ENCODE measurements at regions not wholly inside any gene's neighbourhood (a gene's known extent, or its start where the extent isn't known, plus 50 kb on each side); places are given as distances from the start of the nearest gene placed in this dataset.

DNA sequence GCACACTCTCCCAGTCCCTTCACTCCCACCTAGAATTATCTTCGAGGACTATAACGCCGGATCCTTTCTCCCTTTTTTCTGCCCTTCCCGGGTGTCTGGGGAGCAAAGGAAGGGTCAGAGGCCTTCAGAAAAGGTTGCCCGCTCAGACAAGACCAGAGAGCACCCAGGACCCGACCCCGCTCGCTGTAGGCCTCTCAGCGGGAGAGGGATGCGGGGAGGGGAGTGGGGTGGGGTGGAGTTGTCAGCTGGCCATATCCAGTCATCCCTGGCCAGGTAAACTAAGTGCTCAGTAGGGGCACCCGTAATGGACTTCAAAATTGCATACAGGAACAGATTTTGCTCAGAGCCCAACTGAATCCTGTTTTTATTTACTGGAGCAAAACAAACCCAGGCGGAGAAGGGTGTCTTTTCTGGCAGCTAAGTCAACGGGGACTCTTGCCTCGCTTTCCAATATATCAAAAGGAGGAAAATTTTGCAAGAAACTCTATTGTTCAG lies 65.0 kb downstream of the NOL4 start:
- no peak for DNase-seq

DNA sequence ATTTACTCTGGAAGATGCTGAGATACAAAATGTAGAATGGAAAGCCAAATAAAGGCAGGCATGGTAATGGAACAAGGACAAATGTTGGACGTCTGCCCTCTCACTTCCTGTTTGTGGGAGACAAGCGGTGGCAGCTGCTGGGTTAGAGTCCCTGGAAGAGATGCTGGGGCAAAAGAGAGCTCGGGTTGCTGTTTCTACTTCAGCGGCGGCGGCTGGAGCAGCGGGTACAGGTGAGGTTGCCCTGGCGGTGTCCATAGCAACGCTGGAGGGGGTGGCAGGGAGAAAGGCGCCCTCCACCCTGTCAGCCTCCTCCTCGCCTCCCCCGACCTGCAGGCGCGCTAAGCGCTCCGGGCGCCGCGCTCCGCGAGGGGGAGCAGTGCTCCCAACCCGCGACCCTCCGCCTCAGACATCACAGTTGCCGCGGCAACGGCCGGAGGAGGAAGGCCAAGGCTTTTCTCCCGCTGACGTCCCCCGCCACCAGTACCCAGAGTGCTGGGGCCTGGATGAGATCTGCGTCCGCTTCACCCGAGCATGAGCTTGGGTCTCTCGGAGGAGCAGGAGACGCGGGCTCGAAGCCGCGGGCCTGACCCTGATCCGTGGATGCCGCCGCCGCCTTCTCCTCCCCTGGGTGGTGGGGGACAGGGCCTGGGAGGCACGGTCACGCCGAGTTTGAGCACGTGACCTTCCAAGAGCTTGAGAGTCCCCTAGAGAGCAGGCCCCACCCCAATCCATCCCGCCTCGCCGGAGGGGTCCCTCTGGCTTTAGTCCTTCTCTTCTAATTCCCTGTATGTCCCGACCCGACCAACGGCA lies 65.6 kb downstream of the NOL4 start:
- DNase-seq, result peak; percentile 69

DNA sequence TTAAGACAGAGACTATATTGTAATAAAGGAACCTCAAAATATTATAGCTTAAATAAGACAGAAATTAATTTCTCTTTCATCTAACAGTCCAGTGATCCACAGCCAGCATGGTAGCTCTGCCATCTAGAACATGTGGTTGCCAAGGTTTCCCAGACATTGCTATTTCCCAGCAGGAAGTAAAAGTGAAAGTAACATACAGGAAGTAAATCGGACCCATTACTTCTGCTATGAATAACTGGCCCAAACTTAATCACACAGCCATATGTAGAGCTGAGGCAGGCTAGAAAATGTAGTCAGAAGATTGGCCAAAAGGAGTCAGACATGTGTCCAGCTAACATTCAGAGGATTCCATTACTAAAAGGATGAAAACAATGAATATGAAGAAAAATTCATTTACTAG lies 71.0 kb downstream of the NOL4 start:
- no peak for DNase-seq

DNA sequence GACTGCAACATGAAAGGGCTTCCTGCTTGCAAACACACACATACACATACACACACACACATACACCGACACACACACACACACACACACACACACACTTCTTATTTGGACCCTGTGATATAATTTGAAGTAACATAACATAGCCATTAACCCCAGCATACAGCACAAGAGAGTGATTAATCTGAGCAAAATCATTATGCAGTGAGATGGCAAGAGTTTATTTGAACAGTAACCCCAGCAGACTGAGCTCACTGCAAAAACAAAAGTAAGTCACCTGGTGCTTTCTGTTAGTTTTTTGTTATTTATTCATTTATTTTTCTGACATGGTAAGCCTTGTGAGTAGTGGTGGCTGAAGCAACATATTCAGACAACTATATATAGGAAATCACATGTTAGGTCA lies 93.7 kb downstream of the NOL4 start:
- no peak for DNase-seq

DNA sequence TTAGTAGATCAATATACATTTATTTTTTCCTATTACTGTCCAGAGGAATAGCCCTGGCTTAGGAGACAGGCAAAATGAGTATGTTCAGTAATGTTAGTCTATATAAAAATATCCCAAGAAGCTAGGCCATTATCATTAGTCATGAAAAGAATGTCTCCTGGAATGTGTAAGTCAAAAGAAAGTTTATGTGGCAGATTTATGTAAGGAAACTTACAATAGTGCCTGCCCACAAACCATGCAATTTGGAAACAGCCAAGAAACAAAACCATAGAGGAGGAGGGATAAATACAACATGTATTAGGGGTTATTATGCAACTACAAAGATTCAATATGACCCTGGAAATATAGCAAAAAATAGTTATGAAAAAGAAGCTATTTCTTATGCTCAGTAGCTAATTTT lies 96.3 kb downstream of the NOL4 start:
- no peak for DNase-seq

DNA sequence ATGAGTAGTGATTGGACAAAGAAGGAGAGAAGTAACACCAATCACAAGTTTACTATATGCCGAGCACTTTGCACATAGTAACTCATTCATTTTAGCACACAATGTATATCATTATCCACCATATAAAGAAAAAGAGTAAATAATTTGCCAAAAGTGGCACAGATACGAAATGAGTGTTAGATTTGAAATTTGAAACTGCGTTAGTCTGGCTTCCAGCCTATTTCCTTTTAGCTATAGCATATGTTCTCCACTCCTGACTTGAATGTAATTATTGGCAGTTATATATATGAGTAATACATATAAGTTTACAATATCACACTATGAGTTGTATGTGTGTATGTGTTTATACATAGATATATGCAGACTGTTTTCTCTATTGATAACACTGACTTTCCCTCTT lies 98.6 kb downstream of the NOL4 start:
- DNase-seq, result no peak

DNA sequence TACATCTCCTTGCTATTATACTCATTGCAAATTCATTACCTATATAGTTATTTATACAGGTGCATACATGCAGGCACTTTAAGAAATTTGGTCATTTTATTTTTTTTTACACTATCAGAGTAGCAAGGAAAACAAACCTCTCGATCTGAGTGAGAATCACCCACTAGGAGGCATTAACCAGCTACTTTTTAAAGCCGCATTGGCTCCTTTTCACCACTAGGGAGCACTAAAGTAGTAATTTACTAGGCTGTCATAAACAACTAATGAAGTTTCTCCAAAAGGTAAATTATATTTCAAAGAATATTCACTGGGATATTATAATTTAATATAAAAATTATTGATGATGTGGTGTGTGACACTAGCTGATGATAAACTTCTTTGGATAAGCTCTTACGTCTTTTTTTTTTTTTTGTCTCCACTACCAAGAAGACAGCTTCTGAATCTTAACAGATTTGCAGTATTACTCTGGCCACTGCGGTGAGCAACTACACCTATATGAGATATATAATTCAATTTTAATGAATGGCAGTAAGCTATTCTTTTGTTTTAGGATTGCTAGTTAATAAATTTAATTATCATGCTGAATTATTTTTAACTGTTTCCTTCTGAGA lies 101.9 kb downstream of the NOL4 start:
- DNase-seq, result peak; percentile 26

DNA sequence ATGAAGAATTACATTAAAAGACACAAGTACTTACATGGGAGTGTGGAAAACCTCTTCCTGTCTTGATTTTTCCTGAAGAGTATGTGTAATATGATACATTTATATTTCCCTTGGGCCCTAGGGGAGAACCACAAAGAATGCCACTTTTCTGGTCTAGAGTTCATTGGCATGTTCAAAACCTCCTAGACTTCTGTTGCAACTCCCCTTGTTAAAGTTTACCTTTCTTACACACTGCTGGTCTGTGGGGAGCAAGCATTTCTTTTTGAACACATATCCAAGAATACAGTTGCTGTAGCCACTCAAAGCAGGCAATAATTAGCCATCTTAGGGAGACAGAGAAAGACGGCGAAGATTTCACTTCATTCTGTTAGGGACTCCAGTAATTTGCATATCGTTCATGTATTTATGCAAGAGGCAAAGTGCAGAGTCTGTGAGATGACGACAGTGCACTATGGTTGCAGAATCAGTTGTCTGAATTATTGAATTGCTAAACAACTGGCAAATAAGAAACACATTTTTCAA lies 103.5 kb downstream of the NOL4 start:
- DNase-seq, result no peak

DNA sequence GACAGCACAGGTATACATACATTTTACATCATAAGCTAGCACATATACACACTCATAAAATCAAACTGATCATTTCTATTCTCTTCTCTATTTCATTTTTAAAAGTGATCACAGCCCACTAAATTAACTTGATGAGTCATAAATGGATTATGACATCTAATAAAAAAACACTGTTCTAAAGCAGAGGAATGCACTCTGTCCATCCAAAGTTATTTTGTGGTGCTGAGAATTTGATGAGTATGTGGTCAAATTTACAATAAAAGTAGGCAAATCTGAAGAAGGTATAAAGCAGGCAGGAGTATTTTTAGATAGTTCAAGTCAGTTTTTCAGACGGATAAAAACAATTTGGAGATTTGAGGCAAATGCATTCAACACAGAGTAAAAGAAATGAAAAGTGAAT lies 104.4 kb downstream of the NOL4 start:
- DNase-seq, result no peak

DNA sequence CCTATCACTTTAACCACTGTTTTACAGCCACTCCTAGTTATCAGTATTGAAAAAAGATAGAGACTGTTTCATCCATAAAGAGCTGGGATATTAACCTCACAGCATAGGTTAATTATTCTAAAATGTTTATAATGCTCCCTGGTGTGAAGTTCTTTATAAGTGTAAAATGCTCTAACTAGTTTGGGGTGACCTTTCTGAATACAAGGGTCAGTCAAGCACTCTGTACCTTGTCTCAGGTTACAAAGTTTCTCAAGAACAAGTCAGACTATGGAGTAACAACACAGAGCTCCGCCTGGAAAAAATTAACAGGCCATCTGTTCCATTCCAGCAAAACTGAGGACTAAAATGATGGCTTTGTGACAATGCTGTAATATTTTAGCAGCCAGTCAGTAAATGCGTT lies 107.4 kb downstream of the NOL4 start:
- DNase-seq, result no peak

DNA sequence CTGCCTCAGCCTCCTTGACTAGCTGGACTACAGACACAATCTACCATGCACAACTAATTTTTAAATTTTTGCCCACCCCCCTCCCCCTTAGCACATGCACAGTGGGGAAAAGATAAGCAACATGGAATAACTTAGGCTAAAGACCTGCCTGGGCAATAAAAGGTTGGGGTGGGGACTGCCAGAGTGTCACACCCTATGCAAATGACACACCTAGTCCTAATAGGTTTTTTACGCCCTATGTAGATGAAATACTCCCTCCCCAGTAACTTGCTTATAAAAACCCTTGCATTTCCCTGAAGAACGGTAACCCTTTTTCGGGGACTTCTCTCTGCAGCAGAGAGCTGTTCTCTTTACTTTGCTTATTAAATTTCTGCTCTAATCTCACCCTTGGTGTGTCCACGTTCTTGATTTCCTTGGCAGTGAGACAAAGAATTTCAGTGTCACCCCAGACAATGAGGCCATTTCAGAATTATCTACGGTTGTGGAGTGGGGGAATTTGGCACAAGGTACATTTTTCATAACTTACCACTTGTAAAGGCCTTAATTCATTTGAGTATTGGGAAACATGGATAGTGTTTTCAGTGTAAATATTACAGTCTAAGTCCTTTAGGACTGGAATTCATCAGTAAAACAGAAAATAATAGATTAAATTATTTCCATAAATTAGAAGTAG lies 109.2 kb downstream of the NOL4 start:
- DNase-seq, result no peak

DNA sequence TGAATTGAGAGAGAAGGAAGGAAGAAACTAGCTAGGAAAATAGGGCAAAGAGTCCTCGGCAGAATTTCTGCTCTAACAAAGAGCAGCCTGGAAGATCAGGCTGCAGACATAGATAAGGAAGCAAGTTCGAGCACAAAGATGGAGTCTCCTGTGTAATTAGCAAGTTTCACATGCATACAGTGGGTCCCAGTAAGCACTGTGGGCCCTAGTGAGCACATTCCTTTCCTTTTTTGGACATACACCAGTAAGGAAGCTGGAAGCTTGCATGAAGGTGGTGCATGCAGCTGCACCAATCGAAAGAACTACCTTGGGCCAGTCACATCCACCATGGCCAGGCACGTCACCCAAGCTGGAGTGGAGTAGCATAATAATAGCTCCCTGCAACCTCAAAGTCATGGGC lies 109.7 kb downstream of the NOL4 start:
- no peak for DNase-seq

DNA sequence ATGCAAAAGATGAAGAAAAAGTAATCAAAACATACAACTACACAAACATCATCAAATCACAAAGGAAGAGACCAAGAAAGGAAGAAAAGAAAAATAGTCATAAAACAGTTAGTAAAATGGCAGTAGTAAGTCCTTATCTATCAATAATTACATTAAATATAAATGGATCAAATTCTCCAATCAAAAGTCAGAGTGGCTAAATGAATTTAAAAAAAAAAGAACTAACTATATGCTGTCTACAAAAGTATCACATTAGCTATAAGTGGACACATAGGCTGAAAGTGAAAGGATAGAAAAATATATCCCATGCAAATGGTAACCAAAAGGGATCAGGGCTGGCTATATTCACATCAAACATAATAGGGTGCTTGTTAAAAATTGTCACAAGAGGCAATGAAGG lies 116.5 kb downstream of the NOL4 start:
- DNase-seq, result no peak

DNA sequence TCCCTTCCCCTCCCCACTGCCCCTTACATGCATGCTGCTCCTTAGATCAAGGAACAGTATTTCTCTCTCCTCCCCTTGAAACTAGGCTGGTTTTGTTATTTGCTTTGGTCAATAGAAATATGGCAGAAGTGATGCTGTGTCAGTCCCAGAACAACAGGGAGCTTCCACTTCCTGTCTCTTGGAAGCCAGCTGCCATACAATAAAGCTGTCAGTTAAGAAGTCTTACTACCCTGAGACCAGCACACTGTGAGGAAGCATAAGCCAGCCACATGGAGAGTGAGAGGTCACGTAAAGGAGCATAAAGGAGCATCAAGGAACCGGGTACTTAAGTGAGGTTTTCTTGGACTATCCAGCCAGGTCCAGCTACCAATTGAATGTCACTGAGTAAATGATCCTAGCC lies 126.6 kb downstream of the NOL4 start:
- no peak for DNase-seq

DNA sequence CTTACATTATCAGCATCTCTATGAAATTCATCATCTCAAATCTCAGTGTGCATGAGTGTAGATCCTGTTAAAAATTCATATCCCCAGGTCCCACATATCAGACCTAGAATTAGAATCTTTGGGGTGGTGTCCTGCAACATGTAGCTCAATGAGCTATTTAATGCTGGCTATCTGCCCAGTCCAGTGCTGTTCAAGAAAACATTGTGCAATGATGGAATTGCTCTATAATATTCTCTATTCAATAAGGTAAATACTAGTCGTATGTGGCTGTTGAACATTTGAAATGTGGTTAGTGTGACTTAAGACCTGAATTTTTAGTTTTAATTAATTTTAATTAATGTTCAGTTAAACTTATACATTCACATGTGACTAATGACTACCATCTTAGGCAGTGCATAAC lies 127.4 kb downstream of the NOL4 start:
- DNase-seq, result no peak

DNA sequence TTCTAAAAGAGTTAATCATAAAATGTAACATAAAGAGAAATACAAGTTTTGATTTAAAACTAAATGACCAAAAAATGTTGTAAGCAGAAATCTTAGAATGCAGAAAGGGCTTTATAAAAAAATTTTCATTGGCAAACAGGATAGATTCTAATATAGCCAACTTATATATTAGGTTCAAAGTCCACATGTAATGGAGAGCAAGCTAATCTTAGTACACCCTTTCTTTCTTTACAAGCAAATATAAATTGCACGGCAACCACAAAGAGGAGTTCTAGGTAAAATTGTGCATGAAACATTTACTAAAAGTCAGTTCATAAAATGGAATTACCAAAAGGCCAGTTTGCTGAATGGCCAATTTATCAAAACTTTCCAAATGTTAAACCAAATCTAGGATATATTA lies 130.6 kb downstream of the NOL4 start:
- no peak for DNase-seq

DNA sequence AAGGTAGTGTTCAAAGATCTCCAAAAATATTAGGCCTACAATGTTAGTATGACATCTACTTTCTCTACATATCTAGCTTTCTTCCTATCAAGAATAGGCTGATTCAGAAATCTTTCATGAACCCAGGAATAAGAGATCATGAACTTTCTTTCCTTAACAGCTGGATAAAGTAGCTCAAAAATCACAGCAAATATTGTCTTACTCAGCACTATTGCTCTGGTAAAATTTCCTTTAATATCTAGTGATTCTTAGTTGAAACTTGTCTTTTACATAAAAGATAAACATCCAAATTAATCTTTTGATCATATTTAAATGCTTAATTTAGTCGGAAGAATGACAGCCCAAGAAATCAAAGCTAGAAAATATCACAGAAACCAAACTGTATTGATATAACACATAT lies 131.9 kb downstream of the NOL4 start:
- no peak for DNase-seq

DNA sequence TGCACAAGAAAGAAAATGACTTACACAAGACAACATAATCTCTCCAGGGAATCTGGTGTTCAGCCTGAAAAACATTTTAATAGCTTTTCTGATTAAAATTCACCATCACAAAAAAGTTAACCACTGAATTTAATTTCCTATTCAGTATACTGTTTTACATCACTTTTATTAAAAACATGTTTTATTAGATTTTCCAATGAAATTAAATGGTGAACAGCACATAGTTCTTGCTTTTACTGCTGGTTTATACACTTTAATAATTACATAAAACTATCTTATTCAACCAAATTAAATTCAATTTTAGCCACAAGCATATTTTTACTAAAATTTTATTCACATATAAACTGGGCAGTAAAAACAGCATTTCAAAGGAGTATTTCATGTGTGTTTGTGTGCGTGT lies 138.3 kb downstream of the NOL4 start:
- no peak for DNase-seq

DNA sequence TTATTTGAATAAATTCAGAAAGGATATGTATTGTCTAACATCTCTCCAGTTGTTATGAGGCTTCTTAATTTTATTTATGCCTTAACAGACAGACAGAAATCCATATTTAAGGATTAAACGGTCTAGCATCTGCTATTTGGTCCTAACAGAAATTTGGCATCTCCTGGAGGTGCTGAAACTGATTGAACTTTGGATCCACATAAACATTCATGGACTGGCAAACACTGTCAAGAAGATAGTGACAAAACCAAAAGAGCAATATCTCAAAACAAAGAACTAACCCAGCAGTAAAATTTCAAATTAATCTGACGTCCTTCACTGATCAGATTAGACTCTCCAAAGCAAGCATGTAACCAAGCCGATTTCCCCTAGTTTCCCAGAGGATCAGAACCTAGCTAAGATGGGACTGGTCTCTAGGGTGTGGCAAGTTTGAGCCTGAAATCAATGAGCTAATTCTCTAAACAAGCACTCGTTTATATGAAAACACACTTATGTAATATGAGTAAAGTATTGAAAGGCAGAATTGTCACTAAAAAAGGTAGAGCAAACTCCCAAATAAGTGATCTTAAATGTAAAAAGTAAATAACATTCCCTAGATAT lies 139.5 kb downstream of the NOL4 start:
- DNase-seq, result no peak

DNA sequence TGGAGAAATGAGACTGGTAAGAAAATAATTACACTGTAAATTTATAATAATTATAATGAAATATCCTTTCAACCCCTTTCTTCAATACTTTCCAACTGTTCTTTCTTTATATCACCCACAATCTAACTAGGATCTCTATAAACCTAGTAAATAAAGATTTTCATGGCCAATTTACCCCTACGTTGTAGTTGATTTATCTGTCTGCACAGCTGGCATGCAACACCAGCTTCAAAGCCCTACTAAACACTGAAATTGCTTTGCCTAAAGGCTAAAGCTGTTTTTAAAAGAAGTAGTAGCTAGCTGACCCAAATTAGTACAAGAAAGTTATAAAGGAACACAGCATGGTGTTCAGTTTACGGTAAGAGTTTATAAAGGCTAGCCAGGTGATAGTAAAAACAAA lies 140.1 kb downstream of the NOL4 start:
- DNase-seq, result no peak

DNA sequence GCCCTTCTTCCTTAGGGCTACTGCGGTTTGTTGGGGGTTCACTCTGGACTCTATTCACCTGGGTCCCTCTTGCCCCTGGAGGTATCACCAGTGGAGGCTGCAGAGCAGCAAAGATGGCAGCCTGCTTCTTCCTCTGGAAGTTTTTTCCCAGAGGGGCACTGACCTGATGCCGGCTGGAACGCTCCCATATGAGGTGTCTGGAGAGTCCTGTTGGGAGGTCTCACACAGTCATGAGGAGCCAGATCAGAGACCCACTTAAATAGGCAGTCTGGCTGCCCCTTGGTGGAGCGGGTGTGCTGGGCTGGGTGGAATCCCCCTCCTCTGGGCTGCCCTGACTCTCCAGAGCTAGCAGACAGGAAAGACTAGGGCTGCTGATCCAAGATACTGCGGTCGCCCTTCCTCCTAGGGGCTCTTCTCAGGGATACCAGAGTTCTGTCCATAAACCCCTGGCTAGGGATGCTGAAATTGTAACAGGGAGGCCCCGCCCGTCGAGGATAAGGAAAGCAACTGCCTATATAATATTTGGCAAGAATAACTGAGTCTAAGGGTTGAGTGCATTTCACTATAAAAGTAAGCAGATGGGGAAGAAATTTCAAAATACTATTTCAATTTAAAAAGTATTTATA lies 140.7 kb downstream of the NOL4 start:
- peak; percentile 4 for DNase-seq

DNA sequence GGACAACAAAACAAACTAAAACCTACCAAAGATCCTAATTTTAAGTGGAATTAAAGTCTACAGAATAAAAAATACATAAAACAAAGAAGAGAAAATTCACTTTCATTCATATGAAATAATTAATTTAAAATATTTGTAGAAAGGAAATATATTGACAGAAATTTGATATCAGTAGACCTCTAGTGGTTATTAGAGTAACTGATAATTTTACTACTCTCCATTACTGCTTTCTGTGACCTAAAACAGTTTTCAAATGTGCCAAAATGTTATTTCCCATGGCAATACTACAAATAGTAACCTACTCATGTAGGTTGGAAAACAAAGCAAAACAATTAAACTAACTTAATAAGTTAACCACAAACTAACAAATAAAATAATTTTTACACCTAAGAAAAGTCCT lies 147.1 kb downstream of the NOL4 start:
- no peak for DNase-seq

All from hindlimb muscle (tissue), 1 donor.